ENCODE measurements at regions not wholly inside any gene's neighbourhood (a gene's known extent, or its start where the extent isn't known, plus 50 kb on each side); places are given as distances from the start of the nearest gene placed in this dataset.

DNA sequence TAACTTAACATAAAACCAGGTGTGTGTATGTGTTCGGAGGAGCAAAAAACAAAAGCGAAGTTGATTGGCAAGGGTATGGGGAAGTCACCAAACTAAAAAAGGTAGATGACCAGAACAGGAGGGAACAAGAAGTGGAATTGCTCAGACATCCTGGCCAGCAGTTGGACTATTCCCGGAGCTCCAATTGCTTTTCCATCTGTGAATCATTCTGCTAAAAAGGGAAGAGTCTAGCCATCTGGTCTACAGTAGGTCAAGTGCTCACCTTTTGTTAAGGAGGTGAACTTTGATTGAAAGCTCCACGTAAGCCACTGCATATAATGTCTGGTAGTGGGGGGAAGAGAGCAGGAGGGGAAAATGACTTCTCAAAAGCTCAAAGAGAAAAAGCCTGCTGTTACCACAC, 50.0 kb upstream of the BET1 start:
- DNase-seq: no peak

DNA sequence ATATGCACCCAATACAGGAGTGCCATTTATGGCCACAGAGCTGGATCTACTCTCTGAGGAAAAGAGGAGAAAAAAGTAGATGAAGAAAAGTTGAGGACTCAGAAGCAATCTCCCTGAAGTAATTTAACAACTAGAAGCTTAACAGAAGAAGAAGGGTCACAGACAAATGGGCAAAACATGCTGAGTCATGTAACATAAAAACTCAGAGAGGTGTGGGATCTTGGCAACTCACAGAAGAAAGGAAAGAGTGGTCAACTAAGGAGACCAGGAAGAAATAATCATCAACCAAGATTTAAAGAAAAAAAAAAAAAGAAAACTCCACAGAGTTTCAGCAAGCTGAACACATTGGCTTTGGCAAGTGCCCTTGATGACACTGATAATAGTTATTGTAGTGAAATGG, 51.8 kb upstream of the BET1 start:
- no peak for DNase-seq

DNA sequence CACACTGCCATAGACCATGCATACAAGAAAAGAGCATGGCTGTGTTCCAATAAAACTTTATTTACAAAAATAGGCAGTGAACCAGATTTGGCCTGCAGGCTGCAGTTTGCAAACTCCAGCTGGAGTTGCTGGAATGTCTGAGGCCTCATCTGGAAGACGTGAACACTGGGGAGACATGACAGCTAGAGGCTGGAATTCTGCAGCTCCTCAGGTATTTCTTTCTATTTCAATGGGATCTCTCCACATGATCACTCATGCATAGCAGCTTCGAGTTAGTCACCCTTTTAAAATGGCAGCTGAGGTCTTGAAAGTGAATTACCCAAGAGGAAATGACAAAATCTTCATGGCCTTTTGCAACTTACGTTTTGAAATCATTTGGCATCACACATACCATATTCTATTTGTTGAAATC, 52.6 kb upstream of the BET1 start:
- DNase-seq: no peak

DNA sequence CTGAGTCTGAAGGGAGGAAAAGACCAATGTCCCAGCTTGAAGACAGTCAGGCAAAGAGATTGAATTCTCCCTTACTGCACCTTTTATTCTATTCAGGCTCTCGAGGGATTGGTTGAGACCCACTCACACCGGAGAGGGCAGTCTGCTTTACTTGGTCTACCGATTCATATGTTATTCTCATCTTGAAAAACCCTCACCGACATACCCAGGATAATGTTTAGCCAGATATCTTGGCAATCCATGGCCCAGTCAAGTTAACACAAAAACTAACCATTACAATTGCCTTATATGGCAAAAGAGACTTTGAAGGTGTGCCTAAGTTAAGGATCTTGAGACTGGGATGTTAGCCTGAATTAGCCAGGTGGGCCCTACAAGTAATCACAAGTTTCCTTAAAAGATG, 53.8 kb upstream of the BET1 start:
- DNase-seq: no peak

DNA sequence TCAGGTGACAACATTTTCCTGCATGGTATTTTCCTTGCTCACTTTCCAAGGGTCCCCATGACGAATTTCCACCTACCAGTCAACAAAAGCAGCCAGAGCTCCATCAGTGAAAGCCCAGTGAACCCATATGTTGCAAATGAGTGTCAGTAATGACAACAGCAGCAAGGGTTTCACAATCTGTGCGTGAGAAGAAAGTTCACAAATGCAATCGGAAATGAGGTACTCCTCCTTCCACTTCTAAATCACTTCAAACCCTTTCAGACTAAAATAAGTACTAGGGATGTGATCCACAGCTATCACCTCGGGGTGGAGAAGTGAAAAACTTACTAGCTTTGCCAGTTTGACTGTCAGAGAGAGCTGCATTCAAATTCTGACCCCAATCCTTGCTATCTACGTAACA, 55.6 kb upstream of the BET1 start:
- no peak for DNase-seq

DNA sequence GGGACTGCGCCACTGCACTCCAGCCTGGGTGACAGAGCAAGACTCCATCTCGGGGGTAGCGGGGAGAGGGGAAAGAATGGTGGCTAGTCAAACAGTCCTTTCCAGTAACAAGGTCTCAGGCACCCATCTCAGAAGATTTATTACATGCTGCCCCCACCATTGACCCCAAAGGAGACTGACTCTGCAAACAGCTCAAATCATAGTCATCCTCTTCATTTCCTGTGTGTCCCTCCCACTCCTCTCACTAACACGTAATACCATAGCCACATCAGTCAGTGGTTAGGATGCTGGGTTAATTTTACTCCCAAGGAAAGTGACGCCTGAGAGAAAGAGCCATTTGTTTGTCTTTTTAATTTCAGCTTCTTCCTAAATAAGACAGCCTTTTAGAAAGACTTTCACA, 56.6 kb upstream of the BET1 start:
- DNase-seq: no peak

DNA sequence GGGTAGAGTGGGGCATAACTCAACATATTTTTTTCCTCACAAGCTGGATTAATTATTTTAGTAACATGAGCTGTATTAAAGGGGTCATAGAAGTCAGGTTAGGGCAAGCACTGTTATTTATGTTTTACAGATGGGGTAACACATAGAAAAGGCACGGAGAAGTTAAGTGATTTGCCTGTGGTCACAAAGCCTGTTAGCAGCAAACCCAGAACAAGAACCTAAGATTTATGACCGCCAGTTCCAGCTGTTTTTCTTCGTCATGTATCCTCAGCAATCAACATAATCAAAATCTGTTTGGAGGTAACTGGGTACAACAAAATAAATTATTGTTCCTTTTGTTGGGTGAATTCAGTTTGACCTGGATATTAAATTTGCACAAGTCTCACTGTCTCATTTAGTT, 57.2 kb upstream of the BET1 start:
- DNase-seq: no peak

DNA sequence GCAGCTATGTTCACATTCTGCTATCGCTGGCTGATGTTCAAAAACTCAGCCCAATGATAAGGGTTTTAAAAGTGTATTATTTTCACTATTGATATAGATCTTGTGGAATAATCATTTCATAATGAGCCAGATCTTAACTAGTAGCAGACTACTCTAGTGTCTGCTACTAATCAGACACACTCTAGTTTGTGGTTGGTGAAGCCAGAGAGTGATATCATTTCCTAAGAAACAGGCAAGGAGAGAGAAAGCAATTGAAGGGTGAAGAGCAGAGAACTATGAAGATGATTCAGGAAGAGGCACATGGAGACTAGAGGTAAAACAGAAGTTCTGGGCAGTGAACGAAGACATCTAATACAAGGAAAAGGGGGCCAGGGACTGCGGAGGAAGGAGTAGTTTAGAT, 58.2 kb upstream of the BET1 start:
- DNase-seq: no peak

DNA sequence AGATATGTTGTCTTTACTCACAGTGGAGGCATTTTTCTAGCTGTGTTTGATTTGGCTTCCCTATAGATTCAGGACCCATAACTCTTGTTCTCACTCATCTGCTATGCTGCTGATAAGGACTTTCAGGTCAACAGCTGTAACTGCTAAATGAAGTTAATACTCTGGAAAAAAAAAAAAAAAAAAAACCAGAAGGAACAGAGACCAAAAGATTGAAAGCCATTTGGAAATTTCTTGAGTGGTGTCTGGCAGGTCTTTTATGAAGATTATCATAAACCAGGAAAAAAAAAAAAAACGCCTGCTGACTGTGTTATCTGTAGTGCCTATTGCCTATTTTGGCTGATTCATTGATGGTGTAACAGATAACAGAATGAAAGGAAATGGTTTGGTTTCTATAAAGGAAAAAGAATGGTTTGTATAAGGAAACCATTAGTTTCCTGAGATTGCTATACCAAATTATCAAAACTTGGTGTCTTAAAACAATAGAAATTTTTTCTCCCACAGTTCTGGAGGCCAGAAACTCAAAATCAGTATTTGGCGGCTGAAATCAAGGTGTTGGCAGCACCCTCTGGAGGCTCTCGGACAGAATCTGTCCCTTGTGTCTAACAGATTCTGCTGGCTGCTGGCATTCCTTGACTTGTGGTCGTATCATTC, 60.5 kb upstream of the BET1 start:
- DNase-seq: no peak

DNA sequence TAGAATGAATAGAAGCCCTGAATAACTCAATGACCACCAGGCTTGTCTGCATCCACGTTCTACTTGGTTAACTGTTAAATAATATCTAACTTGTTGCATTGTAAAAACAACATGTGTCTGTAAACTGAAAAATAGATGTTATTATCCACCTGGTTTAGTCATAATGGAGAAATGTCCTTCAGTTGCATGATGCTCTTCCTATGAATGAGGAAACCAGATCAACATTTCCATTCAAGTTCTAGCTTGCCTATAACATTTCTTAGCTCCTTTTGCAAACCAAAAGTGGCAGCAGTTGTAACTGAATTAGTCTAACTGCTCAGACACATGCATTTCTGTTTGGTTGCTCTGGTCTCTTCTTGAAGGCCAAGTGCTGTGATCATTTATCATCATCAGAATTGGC, 62.9 kb upstream of the BET1 start:
- DNase-seq: no peak

DNA sequence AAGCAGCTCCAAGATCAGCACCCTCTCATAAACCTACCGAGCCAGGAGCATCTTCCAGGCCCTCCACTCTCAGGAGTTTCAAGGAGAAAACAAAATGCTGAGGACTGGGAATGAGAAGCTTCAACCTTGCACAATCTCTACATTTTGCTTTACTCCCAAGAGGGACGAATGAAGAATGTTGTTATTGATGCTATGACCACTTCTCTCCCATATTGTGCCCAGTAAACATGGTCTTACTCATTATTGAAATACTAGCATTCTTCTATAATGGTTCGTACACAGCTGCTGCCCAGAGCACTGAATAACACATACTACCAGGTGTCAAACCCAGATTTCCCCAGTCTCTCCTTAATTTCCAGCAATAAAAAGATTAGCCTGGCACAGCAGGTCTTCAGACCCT, 63.4 kb upstream of the BET1 start:
- no peak for DNase-seq

DNA sequence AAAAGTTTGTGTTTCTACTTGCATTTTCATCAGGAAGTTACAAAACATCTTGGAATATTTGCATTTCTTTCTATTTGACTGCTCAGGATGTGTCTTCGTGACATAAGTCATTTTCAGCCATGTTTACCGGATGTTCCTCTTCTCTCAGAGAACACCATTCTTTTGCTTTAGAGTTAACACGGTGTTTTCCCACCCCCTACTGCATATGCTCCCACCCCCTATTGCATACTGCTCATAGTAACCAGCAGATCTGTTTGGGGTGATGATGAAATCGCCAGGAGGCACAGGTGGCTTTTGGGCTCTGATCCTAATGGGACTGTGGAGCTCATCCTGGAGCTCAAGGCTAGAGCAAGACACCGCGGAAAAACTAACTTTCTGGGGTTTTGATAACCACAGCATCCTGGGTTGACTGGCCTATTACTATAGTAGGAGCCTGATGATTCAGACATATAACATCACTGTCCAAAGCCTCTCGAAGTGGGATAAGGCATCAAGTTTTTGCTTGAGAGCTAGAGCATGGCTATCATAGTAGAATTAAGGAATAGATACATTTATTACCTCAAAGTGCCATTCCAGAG, 65.1 kb upstream of the BET1 start:
- DNase-seq: no peak

DNA sequence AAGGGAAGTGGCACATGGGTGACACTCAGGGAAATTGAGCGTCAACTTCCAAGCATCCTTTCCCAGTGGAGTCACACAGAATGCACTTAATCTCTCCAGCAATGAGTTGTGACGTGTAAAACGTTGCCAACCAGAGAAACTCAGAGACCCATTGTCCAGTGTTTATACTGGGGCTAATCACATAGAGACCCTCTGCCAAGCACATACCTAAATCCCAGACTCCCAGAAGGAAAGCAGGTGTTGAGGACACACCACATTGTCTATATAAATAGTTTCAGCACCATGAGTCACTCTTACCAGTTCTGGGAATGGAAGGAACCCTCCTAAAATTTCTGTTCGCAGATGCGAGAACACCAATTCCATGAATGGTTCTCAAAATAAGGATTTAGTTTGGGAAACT, 76.4 kb upstream of the BET1 start:
- DNase-seq: no peak

DNA sequence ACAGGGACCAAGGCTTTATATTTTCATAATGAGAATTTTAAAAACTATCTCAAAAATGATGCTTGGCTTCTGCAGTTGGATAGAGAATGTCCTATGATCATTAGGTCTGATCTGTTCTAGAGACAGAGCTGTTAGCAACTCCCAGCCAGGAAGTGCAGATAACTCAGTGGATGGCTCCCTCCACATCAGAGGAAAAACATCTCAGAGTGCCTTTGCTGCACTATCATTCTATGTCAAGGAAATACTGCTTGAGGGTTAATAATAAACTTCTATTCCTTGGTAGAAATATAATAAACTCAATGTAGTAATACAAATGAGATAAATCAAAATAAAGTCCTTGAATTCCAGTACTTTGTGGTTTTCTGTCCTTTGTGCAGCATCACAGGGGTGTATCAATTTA, 78.0 kb upstream of the BET1 start:
- no peak for DNase-seq

DNA sequence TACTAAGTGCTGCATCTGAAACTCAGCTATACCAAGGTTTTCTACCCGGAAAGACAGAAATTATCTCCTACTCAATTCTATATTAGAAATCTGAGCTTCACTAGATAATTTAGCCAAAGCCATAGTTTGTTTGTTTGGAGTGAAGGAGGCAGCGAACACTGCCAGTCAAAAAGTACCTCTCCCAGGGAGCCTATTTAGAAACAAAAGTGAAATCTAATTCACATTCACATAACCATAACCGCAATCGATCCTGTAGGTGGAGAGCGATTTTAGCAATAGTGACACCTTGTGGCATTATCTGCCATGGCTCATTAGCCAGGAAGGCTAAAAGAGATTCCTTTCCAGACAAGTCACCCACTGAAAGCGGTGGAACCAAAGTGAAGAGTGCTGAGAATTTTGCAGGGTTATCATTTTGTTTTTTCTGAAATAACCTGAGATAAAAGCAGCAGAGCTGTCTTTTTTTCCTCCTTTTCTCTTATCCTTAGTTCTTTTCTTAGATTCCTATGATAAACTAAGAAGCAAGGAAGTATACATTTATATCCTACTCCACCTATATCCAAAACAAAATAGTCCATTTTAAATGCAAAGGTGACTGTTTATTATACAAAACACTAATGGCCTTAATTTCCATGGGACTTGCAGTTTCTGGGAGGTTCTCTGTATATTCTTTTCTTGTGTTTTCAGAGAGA, 83.7 kb upstream of the BET1 start:
- DNase-seq: peak; percentile 65

DNA sequence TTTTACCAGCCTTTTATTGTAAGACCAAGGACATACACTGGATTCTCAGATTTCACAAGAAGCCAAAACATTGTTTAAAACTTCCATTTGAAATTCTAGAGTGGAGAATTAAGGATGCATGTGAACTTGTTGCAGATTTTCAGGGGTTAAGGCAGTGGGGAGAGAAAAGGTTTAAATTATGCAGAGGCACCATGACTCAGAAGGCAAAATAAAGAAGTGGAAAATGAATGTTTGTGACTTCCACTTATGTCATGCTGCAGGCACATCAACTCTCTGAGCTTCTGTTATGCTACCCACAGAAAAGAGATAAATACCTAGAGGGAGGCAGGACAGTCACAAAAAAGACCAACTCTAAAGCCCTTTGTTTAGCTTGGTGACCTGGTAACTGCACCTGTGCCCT, 84.4 kb upstream of the BET1 start:
- DNase-seq: no peak

DNA sequence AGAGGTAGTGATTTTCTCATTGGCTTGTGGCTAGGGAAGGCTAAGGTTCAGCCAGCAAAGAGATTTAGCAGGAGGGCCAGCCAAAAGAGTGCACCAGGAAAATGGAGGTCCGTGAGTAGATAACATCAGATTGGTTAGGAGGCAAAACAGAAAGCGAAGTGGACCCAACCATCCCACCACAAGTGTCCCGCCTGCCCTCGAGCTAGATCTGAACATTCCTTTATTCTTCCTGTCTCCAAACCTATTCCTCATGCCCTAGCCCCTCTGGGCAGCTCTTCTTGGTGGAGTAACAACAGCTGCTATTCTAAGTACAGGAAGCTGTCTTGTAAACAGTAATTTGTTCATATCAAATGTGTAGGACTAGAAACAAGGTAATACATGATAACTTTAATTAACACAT, 85.7 kb upstream of the BET1 start:
- DNase-seq: no peak

DNA sequence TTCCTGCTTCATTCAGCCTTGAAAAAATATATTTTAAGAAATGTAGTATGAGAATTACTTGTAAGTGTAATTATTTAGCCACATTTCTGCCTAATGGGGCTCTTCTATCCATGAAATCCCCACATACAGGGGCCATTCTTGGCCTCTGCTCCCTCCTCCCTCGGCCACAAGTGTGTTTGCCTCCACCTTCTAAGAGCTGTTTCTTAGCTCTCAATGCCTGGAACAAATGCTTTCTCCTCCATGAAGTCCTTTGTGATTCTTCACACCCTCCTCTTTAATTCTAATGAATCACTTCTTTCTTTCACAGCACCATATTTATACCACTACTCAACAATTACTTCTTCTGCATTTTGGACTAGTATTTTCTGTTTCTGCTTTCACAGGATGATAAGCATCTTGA, 88.8 kb upstream of the BET1 start:
- DNase-seq: no peak

DNA sequence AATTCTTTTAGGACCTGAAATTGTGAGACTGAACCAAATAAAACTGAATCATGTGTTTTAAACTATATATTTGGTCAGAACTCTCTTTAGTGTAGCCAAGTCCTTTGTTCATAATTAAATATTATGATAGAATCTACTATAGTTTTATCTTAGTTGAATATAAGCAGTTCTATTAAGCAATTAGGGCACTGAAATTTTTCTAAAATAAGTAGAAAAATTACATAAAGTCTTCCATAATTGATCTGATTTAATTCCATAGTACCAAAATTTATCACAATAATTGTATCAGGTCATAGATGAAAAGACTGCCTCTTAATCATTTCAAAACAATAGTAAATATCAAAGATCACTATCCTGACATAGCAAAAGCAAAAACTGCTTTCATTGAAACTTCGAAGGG, 90.1 kb upstream of the BET1 start:
- DNase-seq: no peak

DNA sequence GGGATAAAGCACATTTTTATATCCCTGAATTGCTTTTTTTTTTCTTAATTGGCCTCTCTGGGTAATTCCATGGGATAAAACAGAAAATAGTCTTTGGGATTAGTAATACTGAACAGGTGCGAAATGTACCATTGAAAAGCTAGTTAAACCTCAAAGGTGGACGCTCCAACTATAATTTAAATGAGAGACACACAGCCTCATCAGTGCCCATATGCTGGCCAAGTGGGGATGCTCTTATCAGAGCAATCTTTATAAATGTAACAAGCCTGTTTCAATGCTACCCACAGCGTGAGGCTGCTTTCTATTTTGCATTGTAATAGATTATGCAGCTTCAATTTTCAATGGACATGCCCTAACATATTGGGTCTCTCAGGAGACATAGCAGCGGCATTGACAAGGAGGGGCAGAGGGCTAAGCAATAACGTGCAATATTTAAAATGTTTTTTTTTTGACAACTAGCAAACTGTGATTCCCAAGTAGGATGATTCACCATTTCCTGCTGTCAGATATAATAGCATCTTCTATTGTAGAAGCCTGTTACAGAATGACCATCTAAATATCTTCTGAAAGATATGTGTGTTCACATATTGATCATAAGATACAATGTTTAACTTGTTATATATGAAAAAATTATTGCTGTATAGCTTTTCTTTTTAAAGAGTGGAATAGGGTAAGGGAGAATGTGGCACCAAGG, 91.3 kb upstream of the BET1 start:
- no peak for DNase-seq

DNA sequence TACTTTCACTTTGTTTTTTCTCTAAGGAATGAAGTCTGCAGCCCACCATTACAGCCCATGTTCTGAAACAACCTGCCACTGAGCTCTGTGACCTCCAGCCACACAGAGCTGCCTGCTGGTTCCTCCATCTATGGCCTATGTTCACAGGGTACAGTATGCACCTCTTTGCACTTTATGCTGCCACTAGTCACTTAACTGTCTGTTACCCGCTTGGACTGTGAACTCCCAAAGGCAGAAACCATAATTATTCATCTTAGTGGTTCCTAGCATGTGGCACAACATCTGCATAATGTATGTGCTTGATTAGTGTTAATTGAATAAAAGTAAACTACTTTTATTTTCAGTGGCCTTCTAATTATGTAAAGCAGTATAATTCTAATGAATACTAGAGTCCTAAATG, 95.5 kb upstream of the BET1 start:
- DNase-seq: no peak

DNA sequence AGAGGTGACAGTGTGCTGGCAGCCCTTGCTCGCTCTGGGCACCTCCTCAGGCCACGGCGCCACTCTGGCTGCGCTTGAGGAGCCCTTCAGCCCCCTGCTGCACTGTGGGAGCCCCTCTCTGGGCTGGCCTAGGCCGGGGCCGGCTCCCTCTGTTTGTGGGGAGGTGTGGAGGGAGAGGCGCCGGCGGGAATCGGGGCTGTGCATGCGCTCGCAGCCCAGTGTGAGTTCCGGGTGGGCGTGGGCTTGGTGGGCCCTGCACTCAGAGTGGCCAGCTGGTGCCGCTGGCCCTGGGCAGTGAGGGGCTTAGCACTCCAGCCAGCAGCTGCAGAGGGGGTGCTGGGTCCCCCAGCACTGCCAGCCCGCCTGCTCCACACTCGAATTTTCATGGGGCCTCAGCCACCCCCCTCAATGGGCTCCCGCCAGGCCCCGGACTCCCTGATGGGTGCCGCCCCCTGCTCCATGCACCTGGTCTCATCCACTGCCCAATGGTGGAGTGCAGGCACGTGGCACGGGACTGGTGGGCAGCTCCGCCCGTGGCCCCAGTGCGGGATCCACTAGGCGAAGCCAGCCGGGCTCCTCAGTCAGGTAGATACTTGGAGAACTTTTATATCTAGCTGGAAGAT, 96.7 kb upstream of the BET1 start:
- DNase-seq: no peak

DNA sequence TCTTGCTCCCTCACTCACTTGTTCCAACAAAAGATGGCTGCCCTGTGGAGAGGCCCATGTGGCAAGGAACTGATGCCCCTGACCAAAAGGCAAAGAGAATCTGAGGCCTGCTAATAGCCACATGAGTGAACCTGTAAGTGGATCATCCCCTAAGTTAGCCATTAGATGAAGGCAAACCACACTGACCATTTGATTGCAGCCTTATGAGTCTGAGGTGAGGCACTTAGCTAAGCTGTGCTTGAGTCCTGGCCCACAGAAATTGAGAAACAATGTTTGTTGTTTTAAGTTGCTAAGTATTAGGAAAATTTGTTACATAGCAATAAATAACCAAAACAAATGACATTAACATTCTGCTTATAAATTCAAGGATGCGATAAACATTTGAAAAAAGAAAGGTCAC, 100.1 kb upstream of the BET1 start:
- DNase-seq: no peak

DNA sequence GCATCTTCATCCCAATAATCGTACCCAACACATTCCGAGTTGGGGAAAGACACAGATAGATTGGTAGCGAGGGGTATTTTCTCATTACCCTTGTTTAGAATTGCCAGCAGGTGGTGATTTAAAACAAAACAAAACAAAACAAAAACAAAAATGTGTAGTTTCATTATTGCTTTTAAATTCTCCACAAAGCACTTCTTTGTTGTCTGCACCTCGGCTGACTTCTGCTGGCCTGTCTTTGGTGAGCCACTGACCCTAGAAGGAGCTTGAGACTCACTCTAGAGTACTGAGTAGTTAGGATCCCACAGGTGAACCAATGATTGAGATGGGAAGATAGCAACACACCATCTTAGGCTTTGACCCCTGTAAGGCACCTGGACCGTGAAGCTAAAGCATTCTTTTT, 105.4 kb upstream of the BET1 start:
- no peak for DNase-seq

All from CD4-positive, alpha-beta T cell treated with Interleukin-4 for 4 hours (primary cell).